Progenitor cell of endocrine pancreas (in vitro differentiated cells): ENCODE measurements at regions not wholly inside any gene's neighbourhood (a gene's known extent, or its start where the extent isn't known, plus 50 kb on each side); places are given as distances from the start of the nearest gene placed in this dataset.
"Not testable (repeated sequence)": the region's sequence is repeated elsewhere in the genome, so short reads cannot be mapped to it uniquely, and the experiment has no call there.

Experiments
- DNase-seq: peaks from one replicate; pipeline ENCODE4 v3.0.0; 2021; ENCODE audit warnings: low spot score; ENCODE audit not compliant: unreplicated experiment
- H3K27ac Mint-ChIP-seq: 2 replicates; pipeline ENCODE4 v1.8.0; 2021; ENCODE audit warnings: mild to moderate bottlenecking, moderate library complexity, mixed read lengths
- H3K27me3 Mint-ChIP-seq: 2 replicates; pipeline ENCODE4 v1.8.0; 2021; ENCODE audit warnings: mixed read lengths
- H3K36me3 Mint-ChIP-seq: 2 replicates; pipeline ENCODE4 v1.8.0; 2022; ENCODE audit warnings: mixed read lengths; ENCODE audit not compliant: insufficient read depth
- H3K4me1 Mint-ChIP-seq: 2 replicates; pipeline ENCODE4 v1.8.0; 2021; ENCODE audit warnings: low read depth, mixed read lengths
- H3K4me3 Mint-ChIP-seq: 2 replicates; pipeline ENCODE4 v1.8.0; 2021; ENCODE audit warnings: low read depth, mild to moderate bottlenecking, moderate library complexity, mixed read lengths
- H3K9me3 Mint-ChIP-seq: 2 replicates; pipeline ENCODE4 v1.8.0; 2021; ENCODE audit warnings: low read depth, mixed read lengths
- TF ChIP-seq, protein P1 (sequence below): fragments of 200-600 bp; sonication (generic); IDR thresholded peaks from one replicate; pipeline ENCODE4 v1.5.0; 2021; ENCODE audit warnings: antibody characterized with exemption, mild to moderate bottlenecking; ENCODE audit not compliant: unreplicated experiment

DNA sequence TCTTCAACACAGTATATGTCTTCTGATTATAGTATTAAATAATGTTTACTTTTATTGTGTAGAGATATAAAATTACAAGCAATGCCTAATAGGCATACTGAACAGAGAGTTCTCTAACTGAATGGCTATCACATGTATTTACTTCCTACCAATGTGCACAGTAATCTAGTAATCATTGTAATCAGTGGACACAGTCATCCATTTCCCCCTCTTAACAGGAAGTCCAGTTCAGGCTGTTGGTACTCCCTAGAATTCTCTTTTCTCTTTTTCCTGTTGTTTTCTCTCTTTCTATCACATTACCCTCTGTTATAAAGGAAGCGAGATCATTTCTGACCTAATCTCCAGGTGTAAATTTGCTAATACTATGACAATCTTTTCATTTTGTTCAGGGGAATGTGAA lies 172.5 kb downstream of the HTR1B start:
- Mint-ChIP-seq H3K4me3 (no peak overlapping the region), H3K36me3 (no peaks in the 10 kb centered on the region), H3K27me3 (no peaks in the 10 kb centered on the region), H3K4me1 (peaks cover 6% of the 10 kb centered on the region), H3K9me3 (peaks cover under 1% of the 10 kb centered on the region), H3K27ac (no peak overlapping the region)
- TF ChIP-seq, protein P1, sequence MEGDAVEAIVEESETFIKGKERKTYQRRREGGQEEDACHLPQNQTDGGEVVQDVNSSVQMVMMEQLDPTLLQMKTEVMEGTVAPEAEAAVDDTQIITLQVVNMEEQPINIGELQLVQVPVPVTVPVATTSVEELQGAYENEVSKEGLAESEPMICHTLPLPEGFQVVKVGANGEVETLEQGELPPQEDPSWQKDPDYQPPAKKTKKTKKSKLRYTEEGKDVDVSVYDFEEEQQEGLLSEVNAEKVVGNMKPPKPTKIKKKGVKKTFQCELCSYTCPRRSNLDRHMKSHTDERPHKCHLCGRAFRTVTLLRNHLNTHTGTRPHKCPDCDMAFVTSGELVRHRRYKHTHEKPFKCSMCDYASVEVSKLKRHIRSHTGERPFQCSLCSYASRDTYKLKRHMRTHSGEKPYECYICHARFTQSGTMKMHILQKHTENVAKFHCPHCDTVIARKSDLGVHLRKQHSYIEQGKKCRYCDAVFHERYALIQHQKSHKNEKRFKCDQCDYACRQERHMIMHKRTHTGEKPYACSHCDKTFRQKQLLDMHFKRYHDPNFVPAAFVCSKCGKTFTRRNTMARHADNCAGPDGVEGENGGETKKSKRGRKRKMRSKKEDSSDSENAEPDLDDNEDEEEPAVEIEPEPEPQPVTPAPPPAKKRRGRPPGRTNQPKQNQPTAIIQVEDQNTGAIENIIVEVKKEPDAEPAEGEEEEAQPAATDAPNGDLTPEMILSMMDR, result no peak
- DNase-seq, result no peak

DNA sequence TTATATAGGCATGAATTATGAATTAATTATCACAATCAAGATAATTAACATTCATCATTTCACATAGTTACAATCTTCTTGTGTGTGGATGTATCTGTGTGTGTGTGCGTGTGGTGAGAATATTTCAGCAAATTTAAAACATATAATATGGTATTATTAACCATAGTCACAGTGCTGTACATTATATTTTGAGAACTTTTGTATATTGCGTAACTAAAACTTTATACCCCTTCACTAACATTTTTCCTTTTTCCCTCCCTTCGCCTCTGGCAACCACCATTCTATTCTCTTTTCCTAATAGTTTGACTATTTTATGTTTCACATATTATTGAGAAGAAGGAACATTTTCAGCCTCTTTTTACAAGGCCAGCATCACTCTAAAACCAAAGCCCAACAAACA lies 176.8 kb downstream of the HTR1B start:
- TF ChIP-seq, protein P1, result no peak
- no peak overlapping the region for H3K4me3 Mint-ChIP-seq
- H3K27me3 Mint-ChIP-seq, result no peaks in the 10 kb centered on the region
- H3K4me1 Mint-ChIP-seq, result no peaks in the 10 kb centered on the region
- no peaks in the 10 kb centered on the region for H3K36me3 Mint-ChIP-seq
- H3K9me3 Mint-ChIP-seq, result no peaks in the 10 kb centered on the region
- H3K27ac Mint-ChIP-seq, result no peak overlapping the region
- no peak for DNase-seq

DNA sequence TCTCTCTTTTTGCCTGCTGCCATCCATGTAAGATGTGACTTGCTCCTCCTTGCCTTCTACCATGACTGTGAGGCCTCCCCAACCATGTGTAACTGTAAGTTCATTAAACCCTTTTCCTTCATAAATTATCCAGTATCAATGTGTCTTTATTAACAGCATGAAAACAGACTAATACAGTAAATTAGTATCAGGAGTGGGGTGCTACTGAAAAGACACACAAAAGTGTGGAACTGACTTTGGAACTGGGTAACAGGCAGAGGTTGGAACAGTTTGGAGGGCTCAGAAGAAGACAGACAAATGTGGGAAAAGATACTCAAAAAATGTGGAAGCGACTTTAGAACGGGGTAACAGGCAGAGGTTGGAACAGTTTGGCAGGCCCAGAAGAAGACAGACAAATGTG lies 189.4 kb downstream of the HTR1B start:
- Mint-ChIP-seq H3K9me3 (peaks cover 15% of the 10 kb centered on the region), H3K36me3 (peaks cover 3% of the 10 kb centered on the region), H3K27ac (no peak overlapping the region), H3K27me3 (no peaks in the 10 kb centered on the region), H3K4me3 (no peak overlapping the region), H3K4me1 (no peaks in the 10 kb centered on the region)
- TF ChIP-seq, protein P1, result no peak
- DNase-seq, result no peak

DNA sequence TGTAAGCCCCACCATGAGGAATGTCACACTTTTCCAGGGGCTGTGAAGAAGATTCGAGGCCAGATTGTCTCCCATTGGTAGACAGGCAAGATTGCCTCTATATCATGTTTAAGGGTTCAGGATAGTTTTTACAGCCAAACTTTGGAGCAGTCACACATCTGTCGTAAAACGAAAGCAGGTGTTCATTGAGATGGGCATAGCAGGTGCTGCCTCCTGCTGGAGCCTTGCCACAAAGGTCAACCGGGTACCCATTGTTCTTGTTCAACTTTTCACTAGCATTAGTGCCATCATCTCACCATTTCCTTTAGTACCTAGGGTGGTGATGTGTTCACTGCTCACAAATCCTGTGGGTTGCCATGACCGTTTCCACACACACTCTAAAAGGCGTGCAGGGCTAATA lies 198.3 kb downstream of the HTR1B start:
- no peak for DNase-seq
- H3K9me3 Mint-ChIP-seq, result peaks cover 3% of the 10 kb centered on the region
- no peaks in the 10 kb centered on the region for H3K4me1 Mint-ChIP-seq
- no peak overlapping the region for H3K4me3 Mint-ChIP-seq
- no peaks in the 10 kb centered on the region for H3K27me3 Mint-ChIP-seq
- TF ChIP-seq, protein P1, result no peak
- no peak overlapping the region for H3K27ac Mint-ChIP-seq
- no peaks in the 10 kb centered on the region for H3K36me3 Mint-ChIP-seq

DNA sequence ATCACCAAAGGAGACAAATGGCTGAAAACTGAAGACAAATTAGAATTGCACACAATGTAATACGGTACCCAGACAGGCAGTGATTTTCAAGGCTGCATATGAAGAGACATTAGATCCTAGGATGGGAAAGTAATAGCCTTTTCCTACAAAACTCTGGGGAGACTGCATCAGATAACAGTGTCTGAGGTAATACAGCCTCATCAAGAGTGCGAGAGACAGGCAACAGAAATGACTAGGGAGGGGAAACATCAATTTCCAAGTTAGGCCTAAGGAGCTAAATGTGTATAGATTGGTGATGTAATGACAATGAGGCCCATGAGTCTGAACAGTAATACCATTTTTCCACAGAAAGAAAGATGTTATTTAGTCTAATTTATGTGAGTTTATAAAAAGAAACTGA lies 200.3 kb downstream of the HTR1B start:
- no peak for DNase-seq
- no peaks in the 10 kb centered on the region for H3K36me3 Mint-ChIP-seq
- peaks cover 3% of the 10 kb centered on the region for H3K9me3 Mint-ChIP-seq

DNA sequence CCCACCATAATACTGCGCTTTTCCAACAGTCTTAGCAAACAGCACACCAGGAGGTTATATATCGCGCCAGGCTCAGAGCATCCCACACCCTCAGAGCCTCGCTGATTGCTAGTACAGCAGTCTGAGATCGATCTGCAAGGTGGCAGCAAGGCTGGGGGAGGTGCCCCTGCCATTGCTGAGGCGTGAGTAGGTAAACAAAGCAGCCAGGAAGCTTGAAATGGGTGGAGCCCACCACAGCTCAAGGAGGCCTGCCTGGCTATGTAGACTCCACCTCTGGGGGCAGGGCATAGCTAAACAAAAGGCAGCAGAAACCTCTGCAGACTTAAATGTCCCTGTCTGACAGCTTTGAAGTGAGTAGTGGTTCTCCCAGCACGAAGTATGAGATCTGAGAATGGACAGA lies 211.5 kb downstream of the HTR1B start:
- not testable (repeated sequence) for H3K36me3 Mint-ChIP-seq, H3K4me1 Mint-ChIP-seq, H3K27me3 Mint-ChIP-seq, H3K27ac Mint-ChIP-seq, H3K4me3 Mint-ChIP-seq, DNase-seq
- H3K9me3 Mint-ChIP-seq, result peaks cover 11% of the 10 kb centered on the region

More for the DNA sequence above, 200.3 kb downstream of the HTR1B start:
- Mint-ChIP-seq H3K4me3 (no peak overlapping the region), H3K27ac (no peak overlapping the region), H3K4me1 (no peaks in the 10 kb centered on the region), H3K27me3 (no peaks in the 10 kb centered on the region)
- TF ChIP-seq, protein P1, result no peak
